ENCODE measurements at regions not wholly inside any gene's neighbourhood (a gene's known extent, or its start where the extent isn't known, plus 50 kb on each side); places are given as distances from the start of the nearest gene placed in this dataset.

- no peak for DNase-seq
These were observed 614.0 kb downstream of the SLC4A3 start for GRCh38 chr2:220241423-220241822.

- DNase-seq = no peak
These were observed 616.1 kb downstream of the SLC4A3 start for GRCh38 chr2:220243571-220243970.

GRCh38 chr2:220246386-220246785 is 619.0 kb downstream of the SLC4A3 start:
- DNase-seq = no peak

- DNase-seq = no peak
These were observed 620.3 kb downstream of the SLC4A3 start for GRCh38 chr2:220247588-220248350.

- peak; percentile 31 for DNase-seq
These were observed 632.2 kb downstream of the SLC4A3 start for GRCh38 chr2:220259662-220260061.

- DNase-seq = no peak
These were observed 635.9 kb downstream of the SLC4A3 start for GRCh38 chr2:220263300-220263699.

- peak; percentile 43 for DNase-seq
These were observed 641.9 kb downstream of the SLC4A3 start for GRCh38 chr2:220269367-220269766.

- DNase-seq = peak; percentile 2
These were observed 643.1 kb downstream of the SLC4A3 start for GRCh38 chr2:220270481-220271070.

- DNase-seq = no peak
These were observed 645.2 kb downstream of the SLC4A3 start for GRCh38 chr2:220272656-220273055.

GRCh38 chr2:220273082-220273481 is 645.7 kb downstream of the SLC4A3 start:
- no peak for DNase-seq

- DNase-seq = no peak
These were observed 648.0 kb downstream of the SLC4A3 start for GRCh38 chr2:220275454-220275853.

- DNase-seq = no peak
These were observed 649.5 kb downstream of the SLC4A3 start for GRCh38 chr2:220276741-220277444.

- DNase-seq = no peak
These were observed 650.1 kb downstream of the SLC4A3 start for GRCh38 chr2:220277445-220277975.

- no peak for DNase-seq
These were observed 650.6 kb downstream of the SLC4A3 start for GRCh38 chr2:220278022-220278421.

- DNase-seq = no peak
These were observed 651.9 kb downstream of the SLC4A3 start for GRCh38 chr2:220279372-220279771.

GRCh38 chr2:220279840-220280239 is 652.4 kb downstream of the SLC4A3 start:
- no peak for DNase-seq

GRCh38 chr2:220280736-220281135 is 653.3 kb downstream of the SLC4A3 start:
- no peak for DNase-seq

GRCh38 chr2:220281771-220282170 is 654.3 kb downstream of the SLC4A3 start:
- DNase-seq = no peak

GRCh38 chr2:220282236-220282635 is 654.8 kb downstream of the SLC4A3 start:
- DNase-seq = no peak

GRCh38 chr2:220293966-220294365 is 666.5 kb downstream of the SLC4A3 start:
- no peak for DNase-seq

GRCh38 chr2:220296174-220296573 is 668.7 kb downstream of the SLC4A3 start:
- no peak for DNase-seq

GRCh38 chr2:220297093-220297492 is 669.7 kb downstream of the SLC4A3 start:
- DNase-seq = no peak

GRCh38 chr2:220300806-220301205 is 673.4 kb downstream of the SLC4A3 start:
- no peak for DNase-seq

- no peak for DNase-seq
These were observed 675.3 kb downstream of the SLC4A3 start for GRCh38 chr2:220302756-220303155.
